CD4-positive, alpha-beta T cell (primary cell): ENCODE measurements at regions not wholly inside any gene's neighbourhood (a gene's known extent, or its start where the extent isn't known, plus 50 kb on each side); places are given as distances from the start of the nearest gene placed in this dataset.

ENCODE experiments used
- ATAC-seq: fragments of 200-7000 bp; cut with Tn5 transposase; one replicate; pipeline ENCODE4 v1.10.0; 2022; ENCODE audit warnings: mild to moderate bottlenecking; ENCODE audit not compliant: poor library complexity
- CTCF ChIA-PET: fragments of 350-600 bp; sonication (Branson Sonifier 250); formaldehyde crosslinking; loops from one replicate; lab custom pipeline; 2021; ENCODE audit warnings: antibody characterized with exemption, inconsistent platforms; lab: Charles Lee
- POLR2A ChIA-PET: fragments of 350-600 bp; sonication (Branson Sonifier 250); formaldehyde crosslinking; loops from one replicate; lab custom pipeline; 2021; ENCODE audit warnings: antibody characterized with exemption, inconsistent platforms; lab: Charles Lee
- DNase-seq, 14 experiments: peaks; one replicate each; pipeline ENCODE4 v3.0.0-alpha.2; 2013 to 2020; ENCODE audit warnings: mixed read lengths in 2 of 14
- H3K27ac ChIP-seq, 2 donors: one replicate each; pipeline versions ENCODE4 v1.5.1 to v1.7.0; 2013; ENCODE audit warnings: low read length in 2 of 2, low read depth in 1 of 2, mild to moderate bottlenecking in 1 of 2
- H3K27me3 ChIP-seq, 2 experiments: 1 replicate in 1 of 2; 2 replicates in 1 of 2; pipeline versions ENCODE4 v1.6.1 to v1.7.0; 2013; ENCODE audit warnings: low read length in 2 of 2, control low read depth in 1 of 2, mild to moderate bottlenecking in 1 of 2, moderate library complexity in 1 of 2; ENCODE audit not compliant: insufficient read depth in 2 of 2, control insufficient read depth in 1 of 2
- H3K36me3 ChIP-seq: one replicate; pipeline ENCODE4 v1.6.1; 2013; ENCODE audit warnings: low read length, control low read depth; ENCODE audit not compliant: insufficient read depth
- H3K4me1 ChIP-seq: one replicate; pipeline ENCODE4 v1.6.1; 2013; ENCODE audit warnings: low read length, control low read depth; ENCODE audit not compliant: insufficient read depth
- H3K4me3 ChIP-seq: one replicate; pipeline ENCODE4 v1.5.1; 2013; ENCODE audit warnings: mild to moderate bottlenecking, low read length, moderate library complexity
- H3K9me3 ChIP-seq, 2 experiments: 1 replicate in 1 of 2; 2 replicates in 1 of 2; pipeline versions ENCODE4 v1.6.1 to v1.7.0; 2013; ENCODE audit warnings: low read length in 2 of 2, mild to moderate bottlenecking in 2 of 2, control low read depth in 1 of 2, moderate library complexity in 1 of 2; ENCODE audit not compliant: control insufficient read depth in 1 of 2, insufficient read depth in 1 of 2
- H3K27ac Mint-ChIP-seq: one replicate; pipeline ENCODE4 v1.8.0; 2020; ENCODE audit warnings: mixed read lengths
- H3K27me3 Mint-ChIP-seq: one replicate; pipeline ENCODE4 v1.8.0; 2021; ENCODE audit warnings: mixed read lengths
- H3K36me3 Mint-ChIP-seq: one replicate; pipeline ENCODE4 v1.8.0; 2021; ENCODE audit warnings: low read depth, mixed read lengths
- H3K4me1 Mint-ChIP-seq: one replicate; pipeline ENCODE4 v1.8.0; 2021; ENCODE audit warnings: low read depth, mixed read lengths
- H3K4me3 Mint-ChIP-seq: one replicate; pipeline ENCODE4 v1.8.0; 2020; ENCODE audit warnings: mild to moderate bottlenecking, mixed read lengths
- H3K9me3 Mint-ChIP-seq: one replicate; pipeline ENCODE4 v1.8.0; 2020; ENCODE audit warnings: mixed read lengths
- intact Hi-C, 2 experiments: fragments of 100-400 bp; cut with DNase I in 1 of 2; cut with micrococcal nuclease in 1 of 2; formaldehyde crosslinking; loops; one replicate each; pipeline versions ENCODE4 v1.15.1 to v1.9.0; 2023 to 2025; cut with DNase I, micrococcal nuclease
- TF ChIP-seq, protein P1 (sequence below): fragments of 200-600 bp; IDR thresholded peaks from one replicate; pipeline ENCODE4 v1.8.0; 2022; ENCODE audit warnings: antibody characterized with exemption, mild to moderate bottlenecking

- no peaks in the 10 kb centered on the region for H3K4me1 ChIP-seq
- POLR2A ChIA-PET = no interaction called here
- H3K4me3 ChIP-seq = no peak overlapping the region
These were observed 89.4 kb upstream of the TNS3 start for GRCh38 chr7:47671358-47671757.

DNA sequence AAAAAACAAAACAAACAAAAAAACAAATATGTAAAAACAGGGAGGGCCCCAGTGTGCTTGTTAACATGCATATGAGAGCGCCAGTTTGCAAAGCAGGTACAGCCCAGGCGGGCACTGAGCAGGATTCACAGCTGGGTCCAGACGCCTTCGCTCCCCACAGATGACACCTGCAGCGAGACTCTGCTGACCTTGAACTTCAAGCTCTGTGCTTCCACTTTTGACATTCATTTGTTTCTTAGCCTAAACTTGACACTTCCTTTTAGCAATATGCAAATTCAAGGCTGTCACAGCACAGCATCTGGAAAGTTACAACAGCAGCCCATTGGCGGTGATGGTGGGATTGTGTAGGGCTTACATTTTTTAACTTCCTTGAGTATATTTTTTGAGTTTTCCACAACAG, 88.8 kb upstream of the TNS3 start:
- POLR2A ChIA-PET = no interaction called here
- TF ChIP-seq, protein P1, sequence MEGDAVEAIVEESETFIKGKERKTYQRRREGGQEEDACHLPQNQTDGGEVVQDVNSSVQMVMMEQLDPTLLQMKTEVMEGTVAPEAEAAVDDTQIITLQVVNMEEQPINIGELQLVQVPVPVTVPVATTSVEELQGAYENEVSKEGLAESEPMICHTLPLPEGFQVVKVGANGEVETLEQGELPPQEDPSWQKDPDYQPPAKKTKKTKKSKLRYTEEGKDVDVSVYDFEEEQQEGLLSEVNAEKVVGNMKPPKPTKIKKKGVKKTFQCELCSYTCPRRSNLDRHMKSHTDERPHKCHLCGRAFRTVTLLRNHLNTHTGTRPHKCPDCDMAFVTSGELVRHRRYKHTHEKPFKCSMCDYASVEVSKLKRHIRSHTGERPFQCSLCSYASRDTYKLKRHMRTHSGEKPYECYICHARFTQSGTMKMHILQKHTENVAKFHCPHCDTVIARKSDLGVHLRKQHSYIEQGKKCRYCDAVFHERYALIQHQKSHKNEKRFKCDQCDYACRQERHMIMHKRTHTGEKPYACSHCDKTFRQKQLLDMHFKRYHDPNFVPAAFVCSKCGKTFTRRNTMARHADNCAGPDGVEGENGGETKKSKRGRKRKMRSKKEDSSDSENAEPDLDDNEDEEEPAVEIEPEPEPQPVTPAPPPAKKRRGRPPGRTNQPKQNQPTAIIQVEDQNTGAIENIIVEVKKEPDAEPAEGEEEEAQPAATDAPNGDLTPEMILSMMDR = no peak
- Histone ChIP-seq H3K27ac (no peak overlapping the region), H3K9me3 (peaks cover 0 to 3% of the 10 kb centered on the region in 2 experiments), H3K4me1 (no peaks in the 10 kb centered on the region), H3K4me3 (no peak overlapping the region), H3K27me3 (no peaks in the 10 kb centered on the region), H3K36me3 (no peaks in the 10 kb centered on the region)
- peak in 3 of 14 experiments; percentile 5 to 29 (median 20) for DNase-seq
- no peak overlapping the region for H3K4me3 Mint-ChIP-seq
- no peaks in the 10 kb centered on the region for H3K27me3 Mint-ChIP-seq
- ATAC-seq = no peak
- CTCF ChIA-PET = no interaction called here
- no peak overlapping the region for H3K27ac Mint-ChIP-seq
- H3K4me1 Mint-ChIP-seq = no peaks in the 10 kb centered on the region
- H3K36me3 Mint-ChIP-seq = no peaks in the 10 kb centered on the region
- H3K9me3 Mint-ChIP-seq = no peaks in the 10 kb centered on the region
- intact Hi-C loops = no loop called here

More at GRCh38 chr7:47671358-47671757, 89.4 kb upstream of the TNS3 start:
- no peak for DNase-seq
- no peak overlapping the region for H3K27ac Mint-ChIP-seq
- no peaks in the 10 kb centered on the region for H3K4me1 Mint-ChIP-seq
- no peak for ATAC-seq
- Histone ChIP-seq H3K27me3 (no peaks in the 10 kb centered on the region), H3K36me3 (no peaks in the 10 kb centered on the region), H3K9me3 (peaks cover 0 to 3% of the 10 kb centered on the region in 2 experiments), H3K27ac (no peak overlapping the region)
- H3K9me3 Mint-ChIP-seq = no peaks in the 10 kb centered on the region
- H3K4me3 Mint-ChIP-seq = no peak overlapping the region
- H3K27me3 Mint-ChIP-seq = no peaks in the 10 kb centered on the region
- CTCF ChIA-PET = no interaction called here
- intact Hi-C loops = no loop called here
- no peaks in the 10 kb centered on the region for H3K36me3 Mint-ChIP-seq
- TF ChIP-seq, protein P1 = no peak

- Mint-ChIP-seq H3K36me3 (no peaks in the 10 kb centered on the region), H3K27me3 (no peaks in the 10 kb centered on the region), H3K27ac (no peak overlapping the region), H3K4me3 (no peak overlapping the region), H3K9me3 (no peaks in the 10 kb centered on the region), H3K4me1 (no peaks in the 10 kb centered on the region)
- intact Hi-C loops = no loop called here
- peak in 1 of 14 experiments; percentile 13 for DNase-seq
- Histone ChIP-seq H3K4me1 (no peaks in the 10 kb centered on the region), H3K27ac (no peak overlapping the region), H3K9me3 (peaks cover 0 to 3% of the 10 kb centered on the region in 2 experiments), H3K27me3 (no peaks in the 10 kb centered on the region), H3K36me3 (no peaks in the 10 kb centered on the region), H3K4me3 (no peak overlapping the region)
- POLR2A ChIA-PET = no interaction called here
- ATAC-seq = no peak
- TF ChIP-seq, protein P1 = no peak
- CTCF ChIA-PET = no interaction called here
These were observed 88.0 kb upstream of the TNS3 start for GRCh38 chr7:47669901-47670384.
